OCI-LY7 (cell line): ENCODE measurements at regions not wholly inside any gene's neighbourhood (a gene's known extent, or its start where the extent isn't known, plus 50 kb on each side); places are given as distances from the start of the nearest gene placed in this dataset.

ENCODE experiments used
- BruUV-seq: library from RNA; stranded (reverse); fragments of 400-500 nt; replicated peaks from 2 replicates; lab custom pipeline; 2021; lab: Mats Ljungman, UMichigan
- CTCF ChIA-PET: fragments of 300-600 bp; sonication (Branson Sonifier 250); formaldehyde crosslinking; loops from one replicate; lab custom pipeline; 2022; ENCODE audit warnings: antibody characterized with exemption; ENCODE audit not compliant: unreplicated experiment; lab: Charles Lee
- POLR2A ChIA-PET: fragments of 300-600 bp; sonication (Branson Sonifier 250); formaldehyde crosslinking; loops from one replicate; lab custom pipeline; 2022; ENCODE audit warnings: antibody characterized with exemption; lab: Charles Lee
- DNase-seq: peaks from one replicate; pipeline ENCODE4 v3.0.0-alpha.2; 2015; ENCODE audit warnings: low spot score
- H2AFZ ChIP-seq: fragments of 200-600 bp; sonication (generic), shearing (Covaris generic); 2 replicates; pipeline ENCODE4 v1.6.1; 2014; ENCODE audit warnings: mild to moderate bottlenecking, antibody characterized with exemption, low read length, moderate library complexity
- H3K27ac ChIP-seq: fragments of 200-600 bp; sonication (generic); 2 replicates; pipeline ENCODE4 v1.5.1; 2014; ENCODE audit warnings: mixed run types, low read depth, mild to moderate bottlenecking, moderate library complexity, low read length, inconsistent platforms; ENCODE audit not compliant: poor library complexity, severe bottlenecking
- H3K36me3 ChIP-seq: fragments of 200-600 bp; sonication (generic); 2 replicates; pipeline ENCODE4 v1.6.1; 2014; ENCODE audit warnings: mild to moderate bottlenecking, antibody characterized with exemption, low read length, moderate library complexity, mixed read lengths; ENCODE audit not compliant: insufficient read depth
- H3K4me1 ChIP-seq: fragments of 200-600 bp; sonication (generic); 2 replicates; pipeline ENCODE4 v1.5.1; 2014; ENCODE audit warnings: mild to moderate bottlenecking, low read length; ENCODE audit not compliant: insufficient read depth, poor library complexity, severe bottlenecking
- H3K4me2 ChIP-seq: fragments of 200-600 bp; sonication (generic); 2 replicates; pipeline ENCODE4 v1.6.1; 2014; ENCODE audit warnings: mild to moderate bottlenecking, low read length
- H3K4me3 ChIP-seq: fragments of 200-600 bp; sonication (generic); 2 replicates; pipeline ENCODE4 v1.5.1; 2014; ENCODE audit warnings: mild to moderate bottlenecking, low read depth, low read length; ENCODE audit not compliant: poor library complexity, severe bottlenecking
- H3K79me2 ChIP-seq: fragments of 200-600 bp; sonication (generic); 2 replicates; pipeline ENCODE4 v1.6.1; 2016; ENCODE audit warnings: low read depth, mild to moderate bottlenecking, low read length, moderate library complexity, mixed read lengths; ENCODE audit not compliant: insufficient read depth
- H3K9me2 ChIP-seq: fragments of 200-600 bp; sonication (generic); 2 replicates; pipeline ENCODE4 v1.6.1; 2016; ENCODE audit warnings: mild to moderate bottlenecking, low read length, mixed read lengths; ENCODE audit not compliant: insufficient read depth
- H3K9me3 ChIP-seq: fragments of 200-600 bp; sonication (generic); 2 replicates; pipeline ENCODE4 v1.6.1; 2014; ENCODE audit warnings: mild to moderate bottlenecking, mixed run types, low read length, mixed read lengths
- H4K20me1 ChIP-seq: fragments of 200-600 bp; sonication (generic); 2 replicates; pipeline ENCODE4 v1.6.1; 2014; ENCODE audit warnings: mild to moderate bottlenecking, antibody characterized with exemption, low read length, moderate library complexity, mixed read lengths; ENCODE audit not compliant: insufficient read depth
- EZH2phosphoT487 ChIP-seq: fragments of 200-600 bp; sonication (generic); IDR thresholded peaks from 2 replicates; pipeline ENCODE4 v1.6.1; 2018; ENCODE audit warnings: low read depth, borderline replicate concordance, mild to moderate bottlenecking, mixed run types, antibody characterized with exemption, low read length, moderate library complexity, mixed read lengths
- intact Hi-C: fragments of 100-400 bp; cut with micrococcal nuclease; formaldehyde crosslinking; loops from one replicate; pipeline ENCODE4 v1.10.0; 2022; ENCODE audit not compliant: unreplicated experiment
- TF ChIP-seq, protein P1 (sequence below): fragments of 200-600 bp; sonication (generic); conservative IDR thresholded peaks from 2 replicates; pipeline ENCODE4 v1.5.1; 2014; ENCODE audit warnings: mild to moderate bottlenecking, antibody characterized with exemption, low read length, moderate library complexity, mixed read lengths

DNA sequence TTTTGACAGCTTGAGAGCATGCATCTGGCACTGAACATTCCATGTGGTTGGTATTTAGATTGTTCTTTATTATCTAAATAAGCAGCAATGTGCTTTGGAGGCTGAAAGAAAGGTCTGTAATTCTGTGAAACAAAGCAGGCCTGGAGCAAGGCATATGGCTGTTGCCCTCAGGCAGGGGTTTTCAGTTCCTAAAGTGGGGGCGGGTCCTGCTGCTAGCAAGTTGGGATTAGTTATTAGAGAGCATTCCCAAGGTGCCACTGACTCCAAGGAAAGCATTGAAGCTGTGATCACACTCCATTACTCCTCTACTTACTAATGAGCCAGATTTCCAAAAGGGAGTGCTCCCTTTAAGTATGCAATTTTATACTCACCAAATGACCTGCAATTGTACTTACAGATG, 432.2 kb downstream of the OLFM4 start:
- no peaks in the 10 kb centered on the region for H3K79me2 ChIP-seq
- ChIA-PET CTCF (no interaction called here), POLR2A (no interaction called here)
- H3K36me3 ChIP-seq: no peaks in the 10 kb centered on the region
- no TSS peak for BruUV-seq
- no peaks in the 10 kb centered on the region for H3K9me3 ChIP-seq
- DNase-seq: no peak
- H3K27ac ChIP-seq: no peak overlapping the region
- H3K4me3 ChIP-seq: no peak overlapping the region
- H2AFZ ChIP-seq: no peak overlapping the region
- no peaks in the 10 kb centered on the region for H4K20me1 ChIP-seq
- H3K4me1 ChIP-seq: no peaks in the 10 kb centered on the region
- no peaks in the 10 kb centered on the region for H3K9me2 ChIP-seq
- no peak overlapping the region for H3K4me2 ChIP-seq
- intact Hi-C loops: no loop called here
- TF ChIP-seq, protein P1, sequence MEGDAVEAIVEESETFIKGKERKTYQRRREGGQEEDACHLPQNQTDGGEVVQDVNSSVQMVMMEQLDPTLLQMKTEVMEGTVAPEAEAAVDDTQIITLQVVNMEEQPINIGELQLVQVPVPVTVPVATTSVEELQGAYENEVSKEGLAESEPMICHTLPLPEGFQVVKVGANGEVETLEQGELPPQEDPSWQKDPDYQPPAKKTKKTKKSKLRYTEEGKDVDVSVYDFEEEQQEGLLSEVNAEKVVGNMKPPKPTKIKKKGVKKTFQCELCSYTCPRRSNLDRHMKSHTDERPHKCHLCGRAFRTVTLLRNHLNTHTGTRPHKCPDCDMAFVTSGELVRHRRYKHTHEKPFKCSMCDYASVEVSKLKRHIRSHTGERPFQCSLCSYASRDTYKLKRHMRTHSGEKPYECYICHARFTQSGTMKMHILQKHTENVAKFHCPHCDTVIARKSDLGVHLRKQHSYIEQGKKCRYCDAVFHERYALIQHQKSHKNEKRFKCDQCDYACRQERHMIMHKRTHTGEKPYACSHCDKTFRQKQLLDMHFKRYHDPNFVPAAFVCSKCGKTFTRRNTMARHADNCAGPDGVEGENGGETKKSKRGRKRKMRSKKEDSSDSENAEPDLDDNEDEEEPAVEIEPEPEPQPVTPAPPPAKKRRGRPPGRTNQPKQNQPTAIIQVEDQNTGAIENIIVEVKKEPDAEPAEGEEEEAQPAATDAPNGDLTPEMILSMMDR: no peak
- TF ChIP-seq EZH2phosphoT487: no peak

DNA sequence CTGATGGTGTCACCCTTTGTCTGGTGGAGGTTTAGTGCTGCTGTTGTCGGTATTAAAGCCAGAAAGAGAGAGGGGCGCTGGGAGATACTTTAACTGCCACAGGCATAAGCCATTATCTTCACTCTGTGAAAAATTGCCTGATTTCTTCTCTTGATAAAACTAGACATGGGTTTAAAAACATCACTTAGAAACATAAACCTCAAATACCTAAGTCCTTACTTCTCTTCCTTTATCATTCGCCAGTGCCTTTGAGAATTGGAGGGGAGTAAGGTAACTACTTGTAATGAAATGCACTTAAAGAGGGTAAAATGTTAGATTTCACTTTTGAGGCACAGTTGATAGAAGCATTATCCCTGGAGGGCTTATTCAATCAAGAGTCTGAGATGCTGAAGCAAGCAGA, 434.5 kb downstream of the OLFM4 start:
- Histone ChIP-seq H3K9me2 (no peaks in the 10 kb centered on the region), H3K79me2 (no peaks in the 10 kb centered on the region), H3K4me1 (no peaks in the 10 kb centered on the region), H3K4me2 (no peak overlapping the region), H4K20me1 (no peaks in the 10 kb centered on the region), H3K9me3 (no peaks in the 10 kb centered on the region), H2AFZ (no peak overlapping the region), H3K4me3 (no peak overlapping the region), H3K36me3 (no peaks in the 10 kb centered on the region), H3K27ac (no peak overlapping the region)
- intact Hi-C loops: no loop called here
- no TSS peak for BruUV-seq
- TF ChIP-seq EZH2phosphoT487: no peak
- TF ChIP-seq, protein P1: no peak
- POLR2A ChIA-PET: no interaction called here
- no peak for DNase-seq
- CTCF ChIA-PET: no interaction called here

DNA sequence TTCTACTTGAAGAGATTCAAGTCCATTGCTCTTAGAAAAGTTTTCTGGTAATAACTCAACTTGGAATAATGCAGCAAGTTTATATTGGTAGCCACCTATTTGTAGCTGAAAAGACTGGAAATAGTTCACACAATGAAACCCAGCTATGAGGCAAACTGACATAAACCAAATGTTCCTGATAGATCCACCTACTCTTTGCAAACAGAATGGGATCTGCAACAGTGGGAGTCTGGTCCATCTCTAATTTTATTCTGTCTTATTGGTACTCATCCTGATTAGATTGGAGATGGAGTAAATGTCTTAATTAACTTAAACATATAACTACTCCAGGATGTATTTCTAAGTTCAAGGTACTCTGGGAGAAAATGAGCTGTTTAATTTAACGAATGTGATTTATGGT, 438.0 kb downstream of the OLFM4 start:
- ChIA-PET POLR2A (no interaction called here), CTCF (no interaction called here)
- Histone ChIP-seq H3K9me3 (no peaks in the 10 kb centered on the region), H3K4me2 (no peak overlapping the region), H2AFZ (no peak overlapping the region), H3K9me2 (no peaks in the 10 kb centered on the region), H3K79me2 (no peaks in the 10 kb centered on the region), H4K20me1 (no peaks in the 10 kb centered on the region), H3K36me3 (no peaks in the 10 kb centered on the region), H3K4me3 (no peak overlapping the region), H3K27ac (no peak overlapping the region), H3K4me1 (no peaks in the 10 kb centered on the region)
- BruUV-seq: no TSS peak
- intact Hi-C loops: no loop called here
- DNase-seq: no peak
- TF ChIP-seq, protein P1: no peak
- no peak for TF ChIP-seq EZH2phosphoT487
